DND-41 (cell line): ENCODE measurements at regions not wholly inside any gene's neighbourhood (a gene's known extent, or its start where the extent isn't known, plus 50 kb on each side); places are given as distances from the start of the nearest gene placed in this dataset.

Source experiments
- EZH2 ChIP-seq: IDR thresholded peaks from 3 replicates; pipeline ENCODE4 v1.6.1; 2012; ENCODE audit warnings: borderline replicate concordance, low read depth, mild to moderate bottlenecking, moderate library complexity, low read length, inconsistent platforms; ENCODE audit not compliant: severe bottlenecking
- TF ChIP-seq, protein P1 (sequence below): IDR thresholded peaks from 2 replicates; pipeline ENCODE4 v1.5.1; 2012; ENCODE audit warnings: borderline replicate concordance, low read length, moderate library complexity, mild to moderate bottlenecking; ENCODE audit not compliant: poor library complexity, severe bottlenecking; ENCODE audit errors: extremely low read depth

DNA sequence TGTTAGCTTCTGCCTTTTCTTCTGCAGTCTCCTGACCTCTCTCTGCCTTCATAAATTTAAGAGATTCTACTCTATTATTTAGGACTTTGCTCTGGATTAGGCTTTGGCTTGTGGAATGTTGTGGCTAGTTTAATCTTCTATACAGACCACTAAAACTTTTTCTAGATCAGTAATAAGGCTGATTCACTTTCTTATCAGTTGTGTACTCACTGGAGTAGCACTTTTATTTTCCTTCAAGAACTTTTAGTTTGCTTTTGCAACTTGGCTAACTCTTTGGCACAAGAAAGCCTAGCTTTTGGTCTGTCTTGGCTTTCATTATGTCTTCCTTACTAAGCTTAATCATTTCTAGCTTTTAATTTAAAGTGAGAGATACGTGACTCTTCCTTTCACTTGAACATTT lies 265.5 kb upstream of the TBC1D5 start:
- TF ChIP-seq, protein P1, sequence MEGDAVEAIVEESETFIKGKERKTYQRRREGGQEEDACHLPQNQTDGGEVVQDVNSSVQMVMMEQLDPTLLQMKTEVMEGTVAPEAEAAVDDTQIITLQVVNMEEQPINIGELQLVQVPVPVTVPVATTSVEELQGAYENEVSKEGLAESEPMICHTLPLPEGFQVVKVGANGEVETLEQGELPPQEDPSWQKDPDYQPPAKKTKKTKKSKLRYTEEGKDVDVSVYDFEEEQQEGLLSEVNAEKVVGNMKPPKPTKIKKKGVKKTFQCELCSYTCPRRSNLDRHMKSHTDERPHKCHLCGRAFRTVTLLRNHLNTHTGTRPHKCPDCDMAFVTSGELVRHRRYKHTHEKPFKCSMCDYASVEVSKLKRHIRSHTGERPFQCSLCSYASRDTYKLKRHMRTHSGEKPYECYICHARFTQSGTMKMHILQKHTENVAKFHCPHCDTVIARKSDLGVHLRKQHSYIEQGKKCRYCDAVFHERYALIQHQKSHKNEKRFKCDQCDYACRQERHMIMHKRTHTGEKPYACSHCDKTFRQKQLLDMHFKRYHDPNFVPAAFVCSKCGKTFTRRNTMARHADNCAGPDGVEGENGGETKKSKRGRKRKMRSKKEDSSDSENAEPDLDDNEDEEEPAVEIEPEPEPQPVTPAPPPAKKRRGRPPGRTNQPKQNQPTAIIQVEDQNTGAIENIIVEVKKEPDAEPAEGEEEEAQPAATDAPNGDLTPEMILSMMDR, result no peak
- TF ChIP-seq EZH2, result no peak
